Stimulated activated CD4-positive, alpha-beta T cell treated with anti-CD3 and anti-CD28 coated beads, Interleukin-12 subunit alpha, Interleukin-12 subunit beta, amount 100 ng/mL, for 24 hours (primary cell): ENCODE measurements at regions not wholly inside any gene's neighbourhood (a gene's known extent, or its start where the extent isn't known, plus 50 kb on each side); places are given as distances from the start of the nearest gene placed in this dataset.
"Not testable (repeated sequence)": the region's sequence is repeated elsewhere in the genome, so short reads cannot be mapped to it uniquely, and the experiment has no call there.

Source experiments
- DNase-seq, 2 experiments: peaks; one replicate each; pipeline ENCODE4 v3.0.0-alpha.2; 2020; ENCODE audit warnings: low read depth in 2 of 2

DNA sequence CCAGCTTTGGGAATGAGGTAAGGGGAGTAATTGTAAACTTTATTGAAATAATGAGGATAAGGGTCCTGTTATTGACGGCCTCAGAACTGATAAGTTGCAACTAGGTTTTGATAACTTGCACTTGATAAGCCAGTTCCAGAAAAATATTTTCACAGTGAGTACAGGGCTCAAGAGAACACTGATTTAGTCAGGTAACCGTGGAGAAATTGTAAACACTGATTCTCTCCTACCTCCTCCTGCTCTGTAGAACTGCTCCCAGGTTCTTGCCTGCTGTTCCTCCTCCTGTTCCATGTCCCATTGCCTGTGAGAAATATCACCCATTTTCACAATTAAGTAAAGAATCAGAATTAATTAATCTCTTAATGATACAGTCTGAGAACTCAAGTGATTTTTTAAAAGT is 55.0 kb upstream of the CXXC4 start:
- no peak for DNase-seq

DNA sequence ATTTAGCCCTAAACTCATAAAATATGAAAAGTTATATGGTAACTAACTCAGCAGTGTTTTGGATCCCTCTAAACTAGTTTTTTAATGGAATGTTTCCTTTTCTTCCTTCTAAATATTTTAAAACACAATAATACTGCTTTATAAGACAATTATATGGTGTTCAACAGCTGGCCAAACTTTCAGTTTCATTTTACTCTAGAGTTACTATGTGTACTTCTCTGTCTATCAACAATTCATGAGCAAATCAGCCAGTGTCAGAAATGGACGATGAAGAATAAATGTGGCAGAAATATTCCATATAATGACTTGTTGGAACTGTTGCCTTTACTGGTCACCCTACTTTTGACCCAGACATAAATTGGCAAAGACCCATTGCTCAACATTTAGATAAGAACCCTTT is 64.8 kb upstream of the CXXC4 start:
- DNase-seq, result no peak

DNA sequence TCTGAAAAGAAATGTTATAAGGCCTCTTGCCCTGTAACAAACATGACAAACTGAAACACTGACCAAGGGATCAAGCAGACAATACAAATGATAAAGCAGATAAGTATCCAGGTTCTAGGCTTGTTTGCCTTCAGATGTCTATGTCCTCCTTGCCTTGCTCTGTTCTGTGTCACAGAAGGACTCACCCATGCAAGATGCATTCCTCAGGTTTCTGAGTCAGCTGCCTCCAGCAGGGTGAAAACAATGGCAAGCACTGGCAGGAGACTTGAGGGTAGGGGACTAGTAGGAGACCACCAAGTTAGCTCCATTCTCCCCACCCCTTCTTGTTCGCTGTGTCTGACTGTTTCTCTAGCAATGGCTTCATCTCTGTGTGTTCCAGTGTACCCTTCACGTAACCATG is 76.6 kb upstream of the CXXC4 start:
- no peak for DNase-seq

DNA sequence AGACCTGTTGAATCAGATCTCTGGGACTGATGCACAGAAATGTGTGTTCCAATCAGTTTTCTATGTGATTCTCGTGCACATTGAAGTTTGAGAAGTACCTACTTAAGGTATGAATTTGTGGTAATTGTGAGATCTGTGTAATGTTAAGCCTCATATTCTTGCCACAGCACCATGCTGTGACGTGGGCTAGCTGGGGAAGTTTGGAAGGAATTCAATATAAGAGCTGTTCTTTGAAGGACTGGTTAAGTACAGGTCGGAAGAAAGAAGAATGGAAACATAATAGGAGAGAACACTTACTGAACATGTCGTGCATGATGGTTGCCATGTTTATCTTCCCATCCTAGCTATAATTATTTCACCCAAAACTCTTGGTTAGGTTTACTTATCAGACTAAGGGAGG is 79.7 kb upstream of the CXXC4 start:
- DNase-seq, result no peak

DNA sequence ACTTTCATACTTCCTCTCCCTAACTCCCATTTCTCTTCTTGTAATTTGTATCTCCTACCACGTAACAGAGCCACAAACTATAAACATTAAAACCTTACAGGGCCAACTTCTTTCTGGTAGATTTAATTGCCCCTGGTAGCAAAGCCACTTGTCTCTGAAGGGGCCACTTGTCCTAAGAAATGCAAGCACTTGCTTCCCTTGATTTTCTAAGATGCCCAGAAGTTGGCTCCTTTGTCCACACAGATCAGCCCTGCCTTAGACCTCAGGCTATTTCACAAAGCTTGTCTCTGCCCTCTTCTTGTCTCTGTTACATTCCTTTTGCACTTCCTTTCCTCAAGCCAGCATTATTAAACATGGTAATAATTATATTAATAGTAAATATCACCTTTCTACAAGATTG is 80.6 kb upstream of the CXXC4 start:
- DNase-seq, result no peak

DNA sequence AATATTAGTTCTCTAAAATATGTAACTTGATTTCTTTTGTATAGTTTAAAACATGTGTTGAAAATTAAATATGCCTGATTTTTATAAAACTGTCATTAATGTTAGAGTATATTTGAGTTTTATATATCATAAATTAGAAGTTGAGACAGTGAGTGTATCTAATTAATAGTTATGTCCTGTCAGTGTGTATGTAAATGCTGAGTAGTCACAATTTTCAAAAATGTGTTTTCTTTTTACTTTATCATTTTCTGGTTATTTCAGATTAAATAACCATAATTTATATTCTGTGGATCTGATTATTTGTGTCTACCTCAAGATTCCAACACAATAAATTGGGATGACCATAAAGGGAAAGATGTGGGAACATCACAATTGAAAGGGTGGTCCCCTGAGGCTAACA is 82.7 kb upstream of the CXXC4 start:
- no peak for DNase-seq

DNA sequence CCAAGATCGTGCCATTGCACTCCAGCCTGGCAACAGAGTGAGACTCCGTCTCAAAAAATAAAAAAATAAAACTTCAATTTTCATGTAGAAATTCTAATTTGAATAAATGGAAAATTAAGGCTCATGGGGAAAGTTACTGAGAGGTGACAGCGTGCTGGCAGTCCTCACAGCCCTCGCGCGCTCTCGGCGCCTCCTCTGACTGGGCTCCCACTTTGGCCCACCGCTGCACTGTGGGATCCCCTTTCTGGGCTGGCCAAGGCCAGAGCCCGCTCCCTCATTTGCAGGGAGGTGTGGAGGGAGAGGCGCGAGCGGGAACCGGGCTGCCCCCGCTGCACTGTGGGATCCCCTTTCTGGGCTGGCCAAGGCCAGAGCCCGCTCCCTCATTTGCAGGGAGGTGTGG is 86.8 kb upstream of the CXXC4 start:
- not testable (repeated sequence) for DNase-seq

DNA sequence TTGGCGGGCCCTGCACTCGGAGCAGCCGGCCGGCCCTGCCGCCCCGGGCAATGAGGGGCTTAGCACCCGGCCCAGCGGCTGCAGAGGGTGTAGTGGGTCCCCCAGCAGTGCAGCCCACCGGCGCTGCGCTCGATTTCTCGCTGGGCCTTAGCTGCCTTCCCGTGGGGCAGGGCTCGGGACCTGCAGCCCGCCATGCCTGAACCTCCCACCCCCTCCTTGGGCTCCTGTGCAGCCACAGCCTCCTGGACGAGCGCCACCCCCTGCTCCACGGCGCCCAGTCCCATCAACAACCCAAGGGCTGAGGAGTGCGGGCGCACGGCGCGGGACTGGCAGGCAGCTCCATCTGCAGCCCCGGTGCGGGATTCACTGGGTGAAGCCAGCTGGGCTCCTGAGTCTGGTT is 87.4 kb upstream of the CXXC4 start:
- not testable (repeated sequence) for DNase-seq

DNA sequence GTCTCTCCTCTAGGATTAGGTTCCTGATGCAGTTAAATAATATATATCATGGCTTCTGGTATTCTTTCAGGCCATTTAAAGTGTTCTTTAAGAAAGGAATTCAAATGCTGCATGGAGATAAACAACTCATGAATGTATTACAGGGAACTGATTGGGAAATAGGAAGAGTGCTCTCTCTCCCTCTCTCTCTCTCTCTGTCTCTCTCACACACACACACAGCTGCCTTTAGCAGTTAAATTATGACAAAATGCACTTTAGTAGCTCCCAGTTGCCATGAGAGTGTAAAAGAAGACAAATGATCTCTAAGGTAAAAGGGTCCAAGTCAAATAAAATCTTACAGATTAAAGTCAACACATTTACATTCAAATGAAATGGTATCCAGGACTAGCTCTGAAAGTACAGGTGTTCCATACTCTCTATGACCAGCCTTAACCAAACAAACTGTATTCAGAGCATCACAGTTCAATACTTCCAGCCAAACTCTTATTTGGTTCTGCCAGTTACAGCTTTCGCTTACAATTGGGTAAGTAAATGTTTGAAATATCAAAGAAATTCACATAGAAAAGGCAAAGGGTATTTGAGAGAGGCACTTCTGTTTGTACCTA is 94.7 kb upstream of the CXXC4 start:
- DNase-seq, result no peak

DNA sequence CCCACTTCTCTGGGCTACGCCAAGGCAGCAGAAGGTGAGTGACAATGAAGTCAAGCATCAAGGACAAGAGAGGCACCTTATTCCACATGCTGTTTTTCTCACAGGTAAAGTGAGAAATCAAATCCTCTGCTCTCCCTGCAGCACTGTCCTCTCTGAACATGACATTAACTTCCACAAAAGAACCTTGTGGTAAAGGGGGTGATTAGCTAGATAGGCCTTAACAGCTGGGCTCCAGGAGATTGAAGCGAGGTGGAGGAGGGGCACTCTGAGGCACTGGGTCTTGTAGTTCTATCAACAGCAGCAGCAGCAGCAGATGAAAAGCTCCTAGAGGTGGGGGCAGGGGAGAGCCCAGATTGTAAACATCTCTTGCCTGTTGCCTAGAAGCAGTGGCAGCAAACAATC is 96.8 kb upstream of the CXXC4 start:
- no peak for DNase-seq

DNA sequence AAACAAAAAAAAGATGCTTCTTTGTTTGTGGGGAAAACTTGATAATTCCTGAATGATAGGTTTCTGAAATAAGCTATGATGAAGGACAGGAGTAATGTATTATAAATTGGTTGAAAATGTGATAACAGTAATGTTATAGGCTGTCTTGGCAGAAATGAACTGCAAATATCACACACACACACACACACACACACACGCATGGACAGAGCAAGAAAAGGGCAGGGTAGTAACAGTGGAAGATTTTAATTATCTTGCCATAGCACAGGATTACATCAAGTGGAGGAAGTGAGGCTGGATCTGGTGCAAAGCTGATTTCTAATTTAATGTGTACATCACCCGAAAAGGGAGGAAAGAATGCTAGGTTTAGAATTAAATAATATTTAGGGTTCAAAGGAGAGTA is 97.5 kb upstream of the CXXC4 start:
- DNase-seq, result no peak

DNA sequence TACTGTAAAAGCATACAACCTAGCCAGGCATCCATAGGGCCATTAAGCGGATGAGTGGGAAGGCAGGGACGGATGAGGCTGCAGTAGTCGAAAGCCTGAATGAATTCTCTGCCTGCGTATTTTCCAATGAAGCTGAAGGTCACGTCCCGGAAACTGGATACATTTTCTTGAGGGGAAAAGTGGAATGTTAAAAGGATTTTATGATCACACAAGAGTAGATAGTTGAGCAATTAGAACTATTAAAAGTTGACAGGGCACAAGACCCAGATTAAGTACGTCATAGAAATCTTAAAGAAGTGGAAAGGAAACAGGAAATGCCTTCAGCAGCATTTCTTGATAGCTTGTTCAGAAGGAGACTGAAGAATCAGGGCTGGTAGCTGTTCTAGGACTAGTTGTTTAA is 98.3 kb upstream of the CXXC4 start:
- DNase-seq, result no peak

DNA sequence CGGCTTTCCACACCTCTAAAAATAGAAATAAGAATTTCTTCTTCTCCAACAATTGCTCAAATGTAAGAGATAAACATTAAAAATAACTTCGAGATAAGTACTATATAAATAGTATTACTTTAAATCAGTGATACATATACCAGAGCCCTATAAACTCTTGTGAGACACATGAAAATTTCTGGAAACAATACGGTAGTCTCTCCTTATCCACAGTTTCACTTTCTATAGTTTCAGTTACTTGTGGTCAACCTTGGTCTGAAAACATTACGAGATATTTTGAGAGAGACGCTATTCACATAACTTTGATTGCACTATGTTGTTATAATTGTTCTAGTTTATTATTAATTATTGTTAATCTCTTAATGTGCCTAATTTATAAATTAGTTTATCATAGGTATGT is 101.5 kb upstream of the CXXC4 start:
- DNase-seq, result no peak

DNA sequence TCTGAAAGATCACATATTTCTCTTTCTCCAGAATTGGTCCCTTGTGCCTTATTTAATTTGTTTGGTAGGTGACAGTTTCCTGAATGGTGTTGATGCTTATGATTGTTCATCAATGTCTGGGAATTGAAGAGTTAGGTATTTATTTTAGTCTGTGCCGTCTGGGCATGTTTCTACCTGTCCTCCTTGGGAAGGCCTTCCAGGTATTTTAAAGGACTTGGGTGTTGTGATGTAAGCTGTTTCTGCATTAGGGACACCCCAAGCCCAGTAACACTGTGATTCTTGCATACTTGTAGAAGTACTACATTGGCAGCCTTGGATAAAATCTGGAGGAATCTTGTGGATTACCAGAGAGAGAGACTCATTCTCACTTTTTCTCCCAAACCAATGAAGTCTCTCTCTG is 120.8 kb upstream of the CXXC4 start:
- DNase-seq, result no peak

DNA sequence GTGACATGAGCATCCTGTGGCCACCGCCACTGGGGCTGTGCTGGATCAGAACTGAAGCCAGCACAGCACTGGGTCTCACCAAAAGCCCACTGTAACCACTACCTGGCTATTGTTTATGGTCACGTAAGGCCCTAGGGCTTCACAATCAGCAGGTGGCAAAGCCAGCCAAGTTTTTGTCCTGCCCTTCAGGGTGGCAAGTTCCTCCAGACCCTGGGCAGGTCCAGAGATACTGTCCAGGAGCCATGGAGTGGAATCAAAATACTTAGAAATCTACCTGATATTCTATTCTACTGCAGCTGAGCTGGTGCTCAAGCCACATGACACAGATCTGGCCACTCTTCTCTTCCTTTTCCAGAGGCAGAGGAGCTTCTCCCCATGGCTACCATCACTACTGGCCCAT is 121.2 kb upstream of the CXXC4 start:
- DNase-seq, result no peak

DNA sequence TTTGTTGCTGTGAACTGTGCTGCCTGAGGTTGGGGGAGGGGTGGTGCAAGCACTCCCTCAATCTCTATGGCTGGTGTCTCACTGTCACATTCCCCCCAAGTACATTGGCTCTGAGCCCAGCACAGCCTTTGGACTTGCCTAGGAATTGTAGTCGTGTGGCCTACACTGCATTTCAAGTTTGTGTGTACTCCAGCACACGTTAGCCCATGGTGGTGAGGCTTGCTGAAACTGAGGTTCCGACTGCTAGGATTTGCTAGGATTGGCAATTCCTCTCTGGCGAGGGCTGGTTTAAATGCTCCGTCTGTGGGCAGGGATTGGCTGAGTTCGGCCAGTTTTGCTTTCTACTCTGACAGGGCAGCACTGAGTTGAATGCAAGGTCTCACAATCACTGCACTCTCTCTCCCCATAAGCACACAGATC is 121.7 kb upstream of the CXXC4 start:
- DNase-seq, result no peak

DNA sequence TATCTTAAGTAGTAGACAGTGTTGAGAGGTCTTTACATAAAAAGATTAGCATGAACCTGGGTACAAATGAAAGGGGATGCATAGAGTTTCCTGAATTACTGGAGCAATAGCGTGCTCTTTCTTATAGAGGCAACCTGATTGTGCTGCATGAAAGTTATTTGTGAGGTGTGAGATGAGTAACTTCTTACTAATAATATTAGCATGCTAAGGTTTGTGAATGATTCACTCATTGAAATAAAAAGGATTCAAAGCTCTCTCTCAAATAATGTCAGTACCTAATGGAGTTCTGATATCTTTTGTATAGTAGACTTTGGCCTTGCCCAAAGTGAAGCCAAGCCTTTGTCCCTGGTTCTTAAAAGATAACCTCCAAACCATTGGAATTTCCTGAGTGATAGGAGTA is 131.0 kb upstream of the CXXC4 start:
- no peak for DNase-seq

DNA sequence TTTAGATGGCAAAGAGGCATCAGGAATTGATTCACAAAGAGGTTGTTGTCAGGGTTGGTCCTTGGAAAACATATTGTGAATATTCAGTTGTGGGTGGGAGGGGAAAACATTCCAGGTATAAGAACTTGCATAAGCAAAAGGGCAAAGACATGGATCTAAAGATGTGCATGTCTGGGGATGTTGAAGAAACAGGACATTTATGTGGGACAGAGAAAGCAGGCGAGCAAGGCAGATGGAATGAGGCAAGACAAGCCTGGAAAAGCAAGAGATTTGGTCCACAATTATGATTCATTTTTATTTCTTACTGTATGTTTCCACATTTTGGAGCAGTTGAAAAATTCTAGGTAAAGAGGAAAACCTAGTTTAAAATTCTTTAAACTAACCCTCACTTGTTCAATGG is 134.9 kb upstream of the CXXC4 start:
- DNase-seq, result no peak

DNA sequence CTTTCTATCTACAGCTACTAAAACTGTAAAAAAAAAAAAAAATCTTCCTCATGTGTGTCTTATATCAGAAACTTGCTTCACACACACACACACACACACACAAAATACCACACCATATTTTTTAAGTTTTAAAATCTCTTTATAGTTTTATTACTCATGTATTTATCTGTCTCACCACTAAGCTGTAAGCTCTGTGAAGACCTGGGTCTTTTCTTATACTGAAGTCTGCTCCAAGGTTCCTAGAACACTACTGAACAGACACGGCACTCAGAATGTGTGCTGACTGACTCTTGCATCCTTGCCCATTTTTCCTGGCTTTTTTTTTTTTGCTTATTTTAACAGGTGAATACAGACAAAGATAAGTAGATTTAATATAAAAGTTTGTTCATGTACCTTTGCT is 135.6 kb upstream of the CXXC4 start:
- no peak for DNase-seq

DNA sequence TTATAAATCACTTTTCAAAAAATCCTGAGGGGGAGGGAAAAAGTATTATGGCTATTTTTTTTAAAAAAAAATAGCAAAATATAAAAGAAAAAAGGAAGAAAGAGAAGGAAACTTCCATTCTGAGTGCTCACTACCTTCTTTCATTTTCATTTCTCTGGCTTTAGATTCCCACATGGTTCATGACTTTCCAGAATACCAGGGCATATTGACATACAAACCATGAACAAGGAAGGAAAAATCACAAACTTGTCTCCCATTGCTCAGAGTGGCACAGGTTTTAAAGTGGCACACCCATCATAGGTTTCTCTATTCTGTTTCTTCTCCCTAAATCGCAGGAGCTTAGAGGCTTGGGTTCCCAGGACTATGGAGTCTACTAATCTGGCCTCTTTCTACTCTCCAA is 136.3 kb upstream of the CXXC4 start:
- no peak for DNase-seq

DNA sequence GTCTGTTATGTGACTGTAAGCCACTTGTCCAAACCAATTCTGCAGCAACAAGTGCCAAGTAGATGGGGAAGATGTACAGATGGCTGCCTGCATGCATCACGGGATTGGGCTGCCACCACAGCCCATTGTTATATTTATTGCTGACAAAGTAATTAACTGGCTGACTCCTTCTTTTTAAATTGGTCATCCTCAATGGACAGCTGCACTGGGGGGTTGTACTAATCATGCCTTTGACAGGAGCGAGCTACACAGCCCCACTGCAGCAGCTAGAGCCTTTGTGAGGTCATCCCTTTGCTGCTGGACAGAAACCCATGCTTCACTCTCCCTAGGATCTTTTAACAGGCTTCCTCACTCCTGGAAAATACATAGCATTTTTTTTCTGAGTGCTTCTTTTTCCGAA is 146.7 kb upstream of the CXXC4 start:
- no peak for DNase-seq

DNA sequence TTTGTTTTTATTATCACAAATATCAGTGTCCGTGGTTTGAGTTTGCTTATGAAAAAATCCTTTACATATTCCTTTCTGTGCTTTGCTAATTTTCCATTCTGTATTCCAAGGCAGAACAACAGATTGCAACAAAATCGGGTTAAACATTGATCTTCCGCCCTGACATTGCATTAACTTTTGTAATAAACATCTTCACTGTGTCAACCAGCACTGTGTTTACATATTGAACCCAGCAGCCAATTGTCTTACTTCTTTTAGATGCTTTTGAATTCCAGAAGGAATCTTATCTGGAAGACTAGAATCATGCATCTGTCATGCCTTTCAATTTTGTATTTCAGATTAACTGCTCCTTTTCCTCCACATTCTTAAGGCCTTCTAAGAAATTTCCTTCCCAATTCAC is 147.8 kb upstream of the CXXC4 start:
- DNase-seq, result no peak

DNA sequence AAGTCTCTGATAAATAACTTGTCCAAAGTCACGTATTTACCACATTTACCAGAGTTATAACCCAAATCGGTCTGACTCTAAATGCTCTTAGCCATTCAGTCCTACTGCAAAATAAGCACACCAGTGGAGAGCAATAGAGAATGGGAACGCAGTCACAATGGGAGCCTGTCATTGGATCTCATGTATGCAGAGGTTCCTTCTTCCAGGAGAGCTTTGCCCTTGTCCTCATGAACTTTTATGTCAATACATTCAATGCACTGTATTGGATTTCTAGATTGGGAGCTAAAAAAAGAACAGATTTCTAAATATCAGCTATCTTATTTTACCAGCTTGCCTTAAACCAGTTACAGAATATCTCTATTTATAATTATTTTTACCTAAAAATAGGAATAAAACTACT is 149.1 kb upstream of the CXXC4 start:
- DNase-seq, result no peak

DNA sequence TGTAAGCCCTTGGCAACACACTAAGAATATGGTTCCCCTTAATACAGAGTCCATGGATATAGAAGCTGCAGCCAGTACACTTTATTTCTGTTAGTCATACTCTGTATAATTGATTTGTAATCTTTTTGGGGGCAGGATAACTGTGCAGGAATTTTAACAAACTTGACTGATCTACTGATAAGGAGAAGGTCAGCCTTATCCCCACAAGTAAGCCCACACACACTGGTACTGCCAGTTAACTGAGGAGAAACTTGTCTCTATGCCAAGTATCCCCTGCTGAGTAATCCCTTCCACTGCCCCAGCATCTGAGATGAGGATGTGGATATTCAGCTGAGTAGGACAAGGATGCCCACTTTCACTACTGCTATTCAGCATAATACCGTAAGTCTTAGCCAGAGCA is 154.9 kb upstream of the CXXC4 start:
- DNase-seq, result no peak

DNA sequence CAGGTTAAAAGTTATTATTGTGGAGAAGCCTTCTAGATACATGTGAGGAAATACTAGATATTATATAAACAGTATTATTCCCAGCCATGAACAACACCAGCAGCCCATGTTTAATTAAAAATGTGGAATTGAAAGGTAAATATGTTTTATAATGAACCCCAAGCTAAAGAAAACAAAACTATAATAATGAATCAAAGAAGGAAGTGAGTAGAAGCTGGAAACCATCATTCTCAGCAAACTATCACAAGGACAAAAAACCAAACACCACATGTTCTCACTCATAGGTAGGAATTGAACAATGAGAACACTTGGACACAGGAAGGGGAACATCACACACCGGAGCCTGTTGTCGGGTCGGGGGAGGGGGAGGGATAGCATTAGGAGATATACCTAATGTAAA is 167.6 kb upstream of the CXXC4 start:
- DNase-seq, result not testable (repeated sequence)
